RKO (cell line): ENCODE measurements at regions not wholly inside any gene's neighbourhood (a gene's known extent, or its start where the extent isn't known, plus 50 kb on each side); places are given as distances from the start of the nearest gene placed in this dataset.
"Not testable (repeated sequence)": the region's sequence is repeated elsewhere in the genome, so short reads cannot be mapped to it uniquely, and the experiment has no call there.

Source experiments
- DNase-seq: peaks from one replicate; pipeline ENCODE4 v3.0.0-alpha.2; 2016; ENCODE audit warnings: low spot score

DNA sequence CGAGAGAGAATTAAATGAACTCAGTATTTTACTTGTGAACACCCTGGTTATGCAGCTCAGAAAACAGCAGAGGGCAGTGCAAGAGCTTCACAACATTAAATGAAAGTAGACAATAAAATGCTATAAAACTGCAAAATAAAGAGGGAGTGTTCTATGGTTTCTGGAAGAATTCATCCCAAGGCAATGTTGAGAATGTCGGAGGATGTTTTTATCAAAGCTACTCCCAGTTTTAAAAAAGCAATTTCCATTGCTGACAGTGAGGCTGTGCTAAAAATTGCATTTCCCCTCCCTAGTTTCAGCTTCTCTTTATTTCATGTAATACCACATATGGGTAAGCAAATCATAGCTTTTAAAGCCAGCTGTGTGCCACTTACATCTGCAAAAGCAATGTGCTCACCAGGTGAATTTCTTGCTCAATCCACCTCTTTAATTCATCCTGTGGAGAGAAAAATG is 296.8 kb downstream of the RAB38 start:
- DNase-seq: peak; percentile 57

DNA sequence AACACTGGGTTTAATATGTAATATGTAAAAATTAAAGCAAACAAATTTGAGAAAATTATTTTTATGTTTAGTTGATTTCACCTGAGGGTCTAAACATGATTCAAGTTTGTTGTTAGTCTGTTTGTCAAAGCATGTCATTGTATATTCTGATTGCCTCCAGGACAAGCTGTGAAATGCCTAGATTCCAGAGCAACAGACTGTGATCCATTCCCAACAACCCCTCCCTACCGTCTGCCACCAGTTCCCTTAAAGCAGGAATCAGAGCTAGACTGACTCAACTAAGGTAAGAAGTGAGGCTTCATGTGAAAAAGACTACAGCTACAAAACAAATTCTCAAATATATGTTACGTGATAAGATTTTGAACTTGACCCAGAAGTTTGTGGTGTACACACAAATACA is 304.2 kb downstream of the RAB38 start:
- DNase-seq: no peak

DNA sequence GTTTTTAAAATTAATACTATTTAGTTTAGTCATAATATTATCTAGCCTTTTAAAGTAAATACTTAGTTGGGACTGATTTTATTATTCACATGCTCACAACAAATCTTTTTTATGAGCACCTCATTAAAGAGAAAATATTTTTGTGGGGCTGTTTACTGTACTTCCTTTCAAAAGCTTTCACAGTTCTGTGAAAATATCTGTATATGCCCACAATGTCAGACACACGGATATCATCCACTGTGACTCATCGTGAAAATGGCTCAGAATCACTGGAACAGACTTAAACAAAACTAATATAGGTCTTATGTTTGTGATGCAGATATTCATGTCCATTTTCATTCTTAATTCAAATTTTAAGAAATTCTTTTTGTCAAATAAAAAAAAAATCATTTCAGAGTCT is 305.2 kb downstream of the RAB38 start:
- no peak for DNase-seq

DNA sequence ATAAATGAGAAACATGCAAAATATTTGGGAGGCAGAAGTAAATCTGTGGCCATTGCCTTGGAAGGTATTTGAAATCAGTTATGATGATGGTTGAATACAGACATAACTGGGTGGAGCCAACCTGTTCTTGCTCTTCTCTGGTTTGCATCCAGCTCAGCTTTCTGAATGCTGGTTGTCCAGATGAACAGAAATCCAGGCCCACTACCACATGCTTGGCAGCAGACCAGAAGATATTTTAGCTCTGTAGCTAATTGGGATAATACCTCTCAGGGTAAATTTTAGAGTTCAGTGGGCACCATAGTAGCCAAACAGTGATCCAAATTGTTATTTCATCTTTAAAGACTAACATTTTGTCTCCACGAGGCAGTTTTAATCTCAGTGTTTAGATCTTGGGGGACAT is 308.3 kb downstream of the RAB38 start:
- DNase-seq: no peak

DNA sequence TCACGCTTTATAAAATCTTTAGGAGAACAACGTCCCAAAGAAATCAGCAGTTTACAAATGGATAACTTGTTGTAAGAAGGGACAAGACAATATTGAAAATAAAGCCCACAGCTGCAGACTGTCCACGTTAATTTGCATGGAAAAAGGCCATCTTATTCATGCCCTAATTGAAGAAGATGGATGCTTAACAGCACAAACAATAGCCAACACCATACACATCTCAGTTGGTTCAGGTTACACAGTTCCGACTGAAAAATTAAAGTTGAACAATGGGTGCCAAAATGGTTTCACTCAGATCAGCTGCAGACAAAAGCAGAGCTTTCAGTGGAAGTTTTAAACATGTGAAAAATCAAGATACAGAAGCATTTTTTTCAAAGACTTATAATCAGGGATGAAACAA is 314.2 kb downstream of the RAB38 start:
- no peak for DNase-seq

DNA sequence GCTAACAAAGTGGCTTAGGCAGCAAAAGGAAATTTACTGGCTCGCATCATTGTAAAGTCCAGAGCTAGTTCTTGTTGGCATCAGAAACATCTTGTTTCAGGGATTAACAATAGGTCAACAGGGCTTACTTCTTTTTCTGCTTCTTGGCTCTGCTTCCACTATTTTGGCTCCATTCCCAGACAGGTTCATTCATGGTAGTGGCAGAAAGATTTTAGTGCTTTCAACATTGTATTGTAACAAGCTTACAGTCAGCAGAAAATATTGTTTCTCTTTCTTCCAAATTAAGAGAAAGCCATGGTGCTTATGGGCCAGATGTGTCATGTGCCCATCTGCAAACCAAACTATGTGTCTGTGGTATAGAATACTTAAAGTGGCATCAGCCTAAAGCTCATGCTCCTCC is 315.6 kb downstream of the RAB38 start:
- no peak for DNase-seq

DNA sequence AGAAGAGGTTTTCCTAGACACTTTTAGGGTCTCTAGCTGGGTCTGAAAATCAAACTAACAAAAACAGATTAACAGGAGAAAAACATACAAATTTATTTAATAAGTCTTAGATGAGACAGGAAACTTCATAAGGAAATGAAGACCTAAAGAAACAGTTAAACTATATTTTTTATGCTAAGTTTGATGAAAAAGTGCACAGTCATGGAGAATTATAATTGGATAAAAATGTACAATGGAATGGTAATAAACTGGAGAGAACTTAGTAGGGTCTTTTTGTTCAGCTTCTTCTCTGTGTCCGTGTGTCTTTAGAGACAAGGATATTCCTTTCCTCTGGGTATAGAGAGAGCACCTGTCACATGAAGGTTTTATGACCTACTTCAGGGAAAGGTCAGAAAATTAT is 323.4 kb downstream of the RAB38 start:
- no peak for DNase-seq

DNA sequence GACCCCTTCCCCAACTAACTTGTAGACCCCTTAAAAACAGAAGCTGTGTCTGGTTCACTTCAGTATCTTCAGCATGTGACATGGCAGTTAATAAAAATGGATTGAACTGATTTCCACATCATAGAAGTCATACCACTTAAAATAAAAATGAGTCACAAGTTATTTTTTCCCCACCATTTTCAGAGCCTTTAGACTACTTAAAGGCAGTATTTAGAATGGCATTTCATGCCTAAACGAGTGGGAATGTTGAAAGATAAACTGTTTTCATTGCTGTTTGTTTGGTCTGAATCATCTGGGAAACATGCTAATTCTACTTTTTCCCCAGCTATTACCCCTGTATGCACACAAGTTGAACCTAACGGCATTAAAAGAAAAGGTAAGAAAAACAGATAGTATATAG is 324.0 kb downstream of the RAB38 start:
- no peak for DNase-seq

DNA sequence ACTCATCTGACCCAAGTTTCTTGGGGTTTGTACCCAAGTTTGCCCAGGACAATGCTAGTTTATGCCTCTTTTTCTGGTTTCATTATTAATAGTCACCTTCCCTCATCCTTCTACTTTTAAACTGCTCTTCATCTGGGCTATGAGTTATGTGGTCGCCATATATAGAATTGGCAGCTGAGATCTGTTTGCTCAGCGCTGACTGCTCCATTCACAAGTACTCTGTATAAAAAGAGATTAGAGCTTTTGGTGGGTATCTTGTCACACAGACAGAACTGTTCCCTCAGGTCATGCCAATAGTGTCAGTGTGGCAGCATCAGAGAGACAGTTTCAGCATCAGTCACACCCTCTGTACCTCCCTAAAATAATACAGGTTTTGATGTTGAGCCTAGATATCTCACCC is 326.0 kb downstream of the RAB38 start:
- DNase-seq: no peak

DNA sequence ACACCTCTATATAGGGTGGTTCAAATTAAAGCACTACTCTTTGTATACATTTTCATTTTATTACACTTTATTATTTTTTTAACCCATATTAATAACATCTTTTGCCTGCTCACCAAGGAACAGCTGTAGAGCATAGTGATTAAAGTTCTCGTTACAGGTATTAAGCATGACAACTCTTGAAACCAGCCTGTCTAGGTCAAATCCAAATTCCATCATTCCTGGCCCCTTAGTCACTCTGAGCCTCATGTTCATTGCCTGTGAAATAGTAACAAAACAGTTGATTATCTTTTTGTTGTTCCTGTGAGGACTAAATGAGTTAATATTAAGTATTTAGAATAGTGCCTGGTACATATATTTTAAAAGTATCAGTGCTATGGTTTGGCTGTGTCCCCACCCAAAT is 334.5 kb downstream of the RAB38 start:
- DNase-seq: no peak

DNA sequence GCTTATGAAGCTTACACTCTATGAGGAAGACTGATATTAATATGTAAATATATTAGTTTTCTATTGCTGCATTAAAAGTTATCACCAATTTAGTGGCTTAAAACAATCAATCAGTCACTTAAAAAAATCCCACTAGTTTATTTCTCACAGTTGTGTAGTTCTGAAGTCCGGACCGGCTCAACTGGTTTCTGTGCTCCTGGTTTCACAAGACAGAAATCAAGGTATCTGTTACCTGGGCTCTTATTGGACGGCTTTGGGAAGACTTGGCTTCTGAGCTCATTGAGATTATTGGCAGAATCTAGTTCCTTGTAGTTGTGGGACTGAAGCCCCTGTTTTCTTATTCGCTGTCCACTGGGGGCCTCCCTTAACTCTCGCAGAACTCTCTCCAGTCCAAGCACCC is 343.0 kb downstream of the RAB38 start:
- no peak for DNase-seq

DNA sequence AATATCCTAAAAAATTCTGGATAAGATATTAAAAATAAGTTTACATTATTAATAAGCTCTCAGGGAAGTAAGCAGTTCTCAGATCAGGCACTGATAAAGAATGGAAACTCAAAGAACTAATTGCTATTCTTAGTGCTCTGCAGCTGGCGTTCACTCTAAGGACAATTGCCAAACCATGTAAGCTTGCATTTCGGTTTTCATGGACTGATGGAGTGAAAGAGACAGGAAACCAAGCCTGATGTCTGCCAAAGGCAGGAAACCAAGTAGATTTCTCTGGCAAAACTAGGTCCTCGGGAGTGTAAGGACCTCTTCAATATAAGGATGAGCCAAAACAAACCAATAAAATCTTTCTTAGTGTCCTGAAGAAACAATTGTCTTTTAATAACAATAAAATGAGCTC is 355.2 kb downstream of the RAB38 start:
- no peak for DNase-seq

DNA sequence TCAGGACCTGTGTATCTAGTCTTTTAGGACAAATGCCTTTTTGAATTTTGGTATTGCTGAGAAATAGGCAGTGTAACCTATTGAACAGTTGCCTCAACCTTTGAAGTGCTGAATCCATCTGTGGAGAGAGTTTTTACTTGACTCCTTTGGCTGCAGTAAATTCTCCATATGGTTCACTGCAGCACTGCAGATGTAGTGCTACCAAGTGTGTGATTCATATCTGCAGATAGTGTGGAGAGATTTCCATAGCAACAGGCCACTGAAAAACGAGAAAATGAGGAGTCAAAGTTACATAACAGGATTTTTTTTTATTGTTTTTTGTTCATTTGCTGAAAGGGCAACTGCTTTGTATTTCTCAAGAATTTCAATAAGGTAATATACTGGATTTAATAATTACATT is 356.1 kb downstream of the RAB38 start:
- DNase-seq: peak; percentile 17

DNA sequence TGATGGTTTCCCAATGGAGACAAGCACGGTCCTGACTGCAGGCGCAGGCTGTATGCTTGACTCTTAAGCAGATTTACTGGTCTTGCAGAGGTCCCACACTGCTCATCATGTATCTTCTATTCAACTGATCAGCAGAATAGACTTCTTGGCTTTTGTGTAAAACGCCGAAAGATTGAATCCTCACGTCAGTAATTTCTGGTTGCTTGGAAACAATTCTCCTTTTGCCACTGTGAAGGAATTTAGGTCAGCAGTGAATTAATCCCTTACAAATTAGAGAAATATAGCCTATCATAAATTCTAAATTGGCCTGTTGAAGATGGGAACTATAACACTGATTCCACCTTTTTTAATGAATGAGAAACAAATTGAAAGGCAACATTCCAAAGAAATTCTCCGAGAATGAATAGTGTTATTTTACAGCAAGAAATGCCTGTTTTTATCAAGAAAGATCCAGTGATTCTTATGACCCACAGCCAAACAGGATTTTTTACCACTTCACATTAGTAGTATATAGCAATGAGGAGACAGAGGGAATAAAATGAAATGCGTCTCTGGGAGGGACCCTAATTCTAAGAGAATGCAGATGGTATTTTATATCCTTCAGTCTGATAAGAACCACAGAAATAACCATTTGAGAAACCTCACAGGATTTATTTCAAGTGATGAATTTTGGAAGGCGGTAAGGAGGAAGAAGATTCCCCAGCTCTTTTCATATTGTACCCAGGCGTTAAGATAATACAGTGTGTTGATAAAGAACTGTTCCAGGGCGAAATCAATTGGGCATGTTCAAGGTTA is 362.5 kb downstream of the RAB38 start:
- no peak for DNase-seq

DNA sequence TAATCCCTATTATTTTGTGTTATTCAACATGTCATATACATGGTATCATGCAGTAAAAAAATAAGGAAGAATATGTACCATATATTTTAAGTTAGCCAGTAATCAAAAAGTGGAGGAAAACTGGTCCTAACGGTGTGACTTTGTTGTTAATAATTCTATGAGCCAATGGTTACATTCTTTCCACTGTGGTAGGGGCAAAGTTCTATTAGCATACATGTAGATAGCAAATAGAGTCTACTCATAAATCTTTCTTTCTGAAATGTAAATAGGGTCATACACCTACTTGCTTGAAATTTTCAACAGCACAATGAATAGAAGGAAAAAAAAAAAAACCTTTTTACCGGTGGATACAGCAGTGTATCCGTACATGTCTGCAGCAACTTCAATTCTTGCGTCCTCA is 364.8 kb downstream of the RAB38 start:
- no peak for DNase-seq

DNA sequence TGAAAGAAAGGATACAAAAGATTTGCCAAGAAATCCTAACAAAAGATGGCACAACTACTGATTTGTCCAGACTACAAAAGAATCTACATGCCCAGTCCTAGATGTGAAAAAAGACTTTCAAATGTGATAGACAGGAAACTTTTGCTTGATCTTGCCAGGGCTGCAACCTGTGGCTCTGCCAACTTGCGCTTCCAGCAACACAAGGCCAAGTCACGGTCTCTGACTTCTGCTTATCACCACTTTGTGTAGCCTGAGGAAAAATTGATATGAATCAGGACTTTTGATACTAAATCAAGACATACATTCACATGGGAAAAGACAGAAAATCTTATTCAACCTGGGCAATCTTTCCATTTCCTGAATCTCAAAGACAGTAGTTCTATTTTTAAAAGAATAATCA is 366.0 kb downstream of the RAB38 start:
- DNase-seq: no peak

DNA sequence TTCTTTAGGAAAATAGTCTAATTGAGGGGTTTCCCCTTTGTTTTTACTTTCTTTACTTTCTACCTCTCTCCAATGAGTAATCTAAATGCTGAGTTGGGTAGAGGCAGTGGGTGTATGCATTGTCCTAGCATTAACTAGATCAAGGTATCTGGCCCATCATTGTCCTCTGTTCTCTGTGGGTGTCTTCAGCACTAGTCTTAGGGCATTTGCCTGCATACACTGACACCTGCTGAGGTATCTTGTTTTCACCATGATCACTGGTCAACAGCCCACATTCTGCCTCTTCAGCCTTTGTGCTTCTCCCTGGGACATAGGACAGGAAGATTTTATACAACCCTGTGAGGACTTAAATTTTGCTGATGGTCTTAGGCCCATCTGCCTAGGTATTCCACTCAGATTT is 371.1 kb downstream of the RAB38 start:
- no peak for DNase-seq

DNA sequence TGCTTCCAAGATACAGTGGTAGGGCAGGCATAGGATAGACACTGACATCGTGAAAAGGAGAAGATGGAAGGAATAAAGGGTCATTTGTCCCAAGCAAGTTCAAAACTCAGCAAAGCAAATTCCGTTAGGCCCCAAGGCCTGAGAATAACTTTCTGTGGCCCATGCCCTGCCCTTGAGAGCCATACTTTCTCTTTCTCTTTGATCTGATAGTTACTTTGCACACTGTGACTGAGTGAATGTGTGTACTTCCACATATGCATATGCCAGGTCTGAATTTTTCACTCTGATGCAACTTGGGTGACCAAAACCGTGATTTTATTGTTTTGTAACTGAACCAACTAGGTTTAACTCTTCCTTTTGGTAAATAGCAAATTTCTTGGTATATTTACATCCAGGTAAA is 371.5 kb downstream of the RAB38 start:
- DNase-seq: no peak

DNA sequence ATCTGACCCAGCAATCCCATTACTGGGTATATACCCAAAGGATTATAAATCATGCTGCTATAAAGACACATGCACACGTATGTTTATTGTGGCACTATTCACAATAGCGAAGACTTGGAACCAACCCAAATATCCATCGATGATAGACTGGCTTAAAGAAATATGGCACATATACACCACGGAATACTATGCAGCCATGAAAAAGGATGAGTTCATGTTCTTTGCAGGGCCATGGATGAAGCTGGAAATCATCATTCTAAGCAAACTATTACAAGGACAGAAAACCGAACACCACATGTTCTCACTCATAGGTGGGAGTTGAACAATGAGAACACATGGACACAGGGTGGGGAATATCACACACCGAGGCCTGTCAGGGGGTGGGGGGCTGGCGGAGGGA is 390.4 kb downstream of the RAB38 start:
- DNase-seq: not testable (repeated sequence)

DNA sequence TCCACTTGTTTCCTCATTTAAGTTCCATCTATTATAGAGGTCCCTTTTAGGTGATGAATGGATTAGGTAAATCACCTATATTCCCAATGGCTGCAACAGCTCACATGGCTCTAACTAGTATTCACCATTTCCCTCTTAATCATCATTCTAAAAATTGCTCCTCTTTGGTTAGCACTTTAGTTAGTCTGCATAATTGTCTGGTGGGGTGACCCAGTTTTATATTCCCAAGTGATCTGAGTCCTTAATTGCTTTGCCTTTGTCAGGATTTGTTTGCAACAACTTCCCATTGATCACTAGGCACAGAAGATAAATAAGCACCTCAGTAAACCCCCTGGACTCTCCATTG is 395.2 kb downstream of the RAB38 start:
- DNase-seq: no peak

DNA sequence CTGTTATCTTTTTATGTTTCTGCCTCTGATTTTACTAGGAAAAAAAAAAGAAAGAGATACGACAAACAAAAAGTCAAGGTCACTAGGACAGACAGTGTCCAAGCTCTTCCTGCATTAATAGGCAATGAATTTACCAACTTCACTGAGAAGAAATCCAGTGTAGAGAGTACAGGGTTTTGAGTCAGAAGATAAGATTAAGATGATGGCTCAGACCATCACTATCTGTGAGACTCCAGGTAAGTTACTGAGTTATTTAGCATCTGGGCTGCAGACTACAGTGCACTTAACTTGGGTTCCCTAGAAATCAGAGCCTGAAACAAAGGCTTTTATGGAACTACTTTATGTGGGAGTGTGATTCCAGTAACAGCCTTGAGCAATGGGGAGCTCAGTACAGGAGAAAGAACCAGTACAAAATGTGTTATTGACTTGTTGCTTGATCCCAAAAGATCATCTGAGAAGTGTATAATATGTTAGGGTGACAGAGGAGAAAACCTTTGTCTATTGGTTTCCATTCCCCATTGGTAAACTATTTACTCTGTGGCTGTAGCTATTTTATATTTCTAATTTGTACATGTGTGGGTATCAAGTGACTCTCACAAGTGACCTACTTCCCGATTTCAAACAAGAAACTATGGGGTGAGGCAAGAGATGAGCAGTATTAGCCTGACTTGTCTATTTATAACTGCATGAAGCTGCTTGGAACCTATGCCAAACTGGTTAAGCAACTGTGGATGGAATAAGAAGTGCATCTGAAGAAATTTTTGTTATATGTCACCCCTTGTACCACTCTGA is 395.8 kb downstream of the RAB38 start:
- no peak for DNase-seq

DNA sequence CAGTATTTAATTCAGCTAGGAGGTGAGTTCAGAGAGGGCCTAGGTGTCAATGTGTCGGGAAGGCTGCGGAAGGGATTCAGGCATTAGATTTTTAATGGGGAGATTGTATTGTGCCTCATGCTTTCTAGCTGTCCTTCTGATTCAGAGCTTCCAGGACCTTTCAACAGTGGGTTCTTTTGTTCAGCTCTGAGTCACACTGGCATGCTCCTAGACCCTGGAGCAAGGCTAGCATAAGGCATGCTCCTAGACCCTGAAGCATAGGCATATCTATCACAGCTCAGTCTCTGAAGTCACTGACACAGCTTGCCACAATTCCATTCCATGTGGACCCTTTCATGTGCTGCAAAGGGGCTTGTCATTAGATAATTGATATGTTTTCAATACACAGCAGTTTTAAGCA is 396.9 kb downstream of the RAB38 start:
- no peak for DNase-seq

DNA sequence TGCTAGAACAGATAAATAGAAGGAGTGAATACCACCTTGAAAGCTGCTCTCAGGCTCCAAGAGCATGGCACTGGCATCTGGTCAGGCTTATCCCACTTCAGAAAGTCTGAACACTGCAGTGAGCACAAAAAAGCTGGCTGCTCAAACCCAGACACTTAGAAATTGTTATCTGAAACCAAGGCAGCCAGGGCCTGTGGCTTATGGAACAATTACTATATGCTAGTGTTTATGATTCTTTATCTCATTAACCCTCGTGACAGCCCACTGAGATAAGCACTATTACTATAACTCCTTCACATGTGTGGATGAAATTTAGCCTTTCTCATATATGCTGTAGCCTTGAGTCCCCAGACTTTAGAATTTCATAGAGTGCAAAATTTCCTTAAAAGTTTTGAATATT is 400.2 kb downstream of the RAB38 start:
- DNase-seq: no peak

DNA sequence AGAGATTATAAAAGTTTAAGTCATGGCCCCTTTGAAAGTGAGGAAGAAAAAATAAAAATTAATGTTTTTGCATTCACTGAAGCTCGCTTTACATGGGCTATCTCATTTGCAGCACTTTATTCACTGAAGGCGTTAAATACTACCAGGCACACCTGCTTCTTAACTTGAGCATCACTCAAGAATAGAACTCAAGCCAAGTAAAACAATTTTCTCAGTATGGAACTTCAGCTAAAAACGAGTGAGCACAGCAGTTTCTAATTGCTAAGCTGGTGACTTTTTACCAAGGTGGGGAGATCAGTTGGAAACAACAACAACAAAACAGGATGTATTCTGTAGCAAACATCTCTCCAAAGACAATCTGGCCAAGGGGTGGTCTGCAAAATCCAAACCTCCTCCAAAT is 405.6 kb downstream of the RAB38 start:
- no peak for DNase-seq
